Hepatocyte (in vitro differentiated cells): ENCODE measurements at regions not wholly inside any gene's neighbourhood (a gene's known extent, or its start where the extent isn't known, plus 50 kb on each side); places are given as distances from the start of the nearest gene placed in this dataset.

Source experiments
- EZH2 ChIP-seq: fragments of 200-600 bp; sonication (generic); IDR thresholded peaks from 2 replicates; pipeline ENCODE4 v1.6.1; 2016; ENCODE audit warnings: antibody characterized with exemption, mild to moderate bottlenecking, borderline replicate concordance
- EZH2phosphoT487 ChIP-seq: fragments of 200-600 bp; sonication (generic); IDR thresholded peaks from one replicate; pipeline ENCODE4 v1.6.1; 2018; ENCODE audit warnings: antibody characterized with exemption, mild to moderate bottlenecking, low read depth, moderate library complexity; ENCODE audit not compliant: unreplicated experiment, severe bottlenecking
- TF ChIP-seq, protein P1 (sequence below): fragments of 200-600 bp; sonication (generic); IDR thresholded peaks from 2 replicates; pipeline ENCODE4 v1.5.1; 2016; ENCODE audit warnings: antibody characterized with exemption, mild to moderate bottlenecking; ENCODE audit not compliant: poor library complexity

DNA sequence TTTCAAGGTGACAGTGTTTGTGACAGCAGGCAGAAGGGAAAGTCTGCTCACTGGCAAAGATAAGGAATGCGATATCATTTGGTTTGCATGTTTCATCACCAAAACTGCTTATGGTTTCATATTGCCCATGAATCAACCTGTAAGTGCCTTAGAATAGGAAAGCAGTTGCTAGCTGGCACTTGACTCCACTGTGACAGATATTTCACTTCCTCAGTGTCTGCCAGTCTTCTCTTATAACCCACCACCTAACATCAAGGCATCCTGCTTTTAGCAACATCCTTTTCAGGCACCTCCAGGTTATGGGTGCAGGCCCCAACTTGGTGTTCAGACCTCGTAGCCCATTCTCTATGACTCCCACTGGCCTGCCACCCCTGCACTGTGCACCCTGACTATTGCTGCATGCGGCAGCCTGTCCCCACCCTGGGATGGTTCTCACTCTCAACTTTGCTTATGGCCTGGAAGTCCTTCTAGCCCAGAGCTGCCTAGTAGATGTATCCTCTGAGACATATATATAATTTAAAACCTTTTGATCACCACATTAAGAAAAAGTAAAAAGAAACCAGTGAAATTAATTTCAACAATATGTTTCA, 154.4 kb upstream of the RARB start:
- no peak for TF ChIP-seq EZH2phosphoT487
- TF ChIP-seq, protein P1, sequence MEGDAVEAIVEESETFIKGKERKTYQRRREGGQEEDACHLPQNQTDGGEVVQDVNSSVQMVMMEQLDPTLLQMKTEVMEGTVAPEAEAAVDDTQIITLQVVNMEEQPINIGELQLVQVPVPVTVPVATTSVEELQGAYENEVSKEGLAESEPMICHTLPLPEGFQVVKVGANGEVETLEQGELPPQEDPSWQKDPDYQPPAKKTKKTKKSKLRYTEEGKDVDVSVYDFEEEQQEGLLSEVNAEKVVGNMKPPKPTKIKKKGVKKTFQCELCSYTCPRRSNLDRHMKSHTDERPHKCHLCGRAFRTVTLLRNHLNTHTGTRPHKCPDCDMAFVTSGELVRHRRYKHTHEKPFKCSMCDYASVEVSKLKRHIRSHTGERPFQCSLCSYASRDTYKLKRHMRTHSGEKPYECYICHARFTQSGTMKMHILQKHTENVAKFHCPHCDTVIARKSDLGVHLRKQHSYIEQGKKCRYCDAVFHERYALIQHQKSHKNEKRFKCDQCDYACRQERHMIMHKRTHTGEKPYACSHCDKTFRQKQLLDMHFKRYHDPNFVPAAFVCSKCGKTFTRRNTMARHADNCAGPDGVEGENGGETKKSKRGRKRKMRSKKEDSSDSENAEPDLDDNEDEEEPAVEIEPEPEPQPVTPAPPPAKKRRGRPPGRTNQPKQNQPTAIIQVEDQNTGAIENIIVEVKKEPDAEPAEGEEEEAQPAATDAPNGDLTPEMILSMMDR, result no peak
- no peak for TF ChIP-seq EZH2
